HFFc6 (cell line): ENCODE measurements at regions not wholly inside any gene's neighbourhood (a gene's known extent, or its start where the extent isn't known, plus 50 kb on each side); places are given as distances from the start of the nearest gene placed in this dataset.

Source experiments
- DNase-seq: peaks from one replicate; pipeline ENCODE4 v3.0.0-alpha.2; 2018
- H3K27ac Mint-ChIP-seq: 2 replicates; pipeline ENCODE4 v1.8.0; 2020; ENCODE audit warnings: mild to moderate bottlenecking, mixed read lengths
- H3K27me3 Mint-ChIP-seq: 2 replicates; pipeline ENCODE4 v1.8.0; 2021; ENCODE audit warnings: mild to moderate bottlenecking, moderate library complexity, mixed read lengths; ENCODE audit not compliant: insufficient read depth
- H3K36me3 Mint-ChIP-seq: 2 replicates; pipeline ENCODE4 v1.8.0; 2021; ENCODE audit warnings: low read depth, mixed read lengths
- H3K4me1 Mint-ChIP-seq: 2 replicates; pipeline ENCODE4 v1.8.0; 2020; ENCODE audit warnings: low read depth, mixed read lengths
- H3K4me3 Mint-ChIP-seq: 2 replicates; pipeline ENCODE4 v1.8.0; 2020; ENCODE audit warnings: mild to moderate bottlenecking, moderate library complexity, mixed read lengths
- H3K9me3 Mint-ChIP-seq: 2 replicates; pipeline ENCODE4 v1.8.0; 2020; ENCODE audit warnings: mild to moderate bottlenecking, mixed read lengths
- CTCF ChIP-seq: fragments of 200-600 bp; sonication (generic); IDR thresholded peaks from 2 replicates; pipeline ENCODE4 v1.5.0; 2021; ENCODE audit warnings: antibody characterized with exemption, mild to moderate bottlenecking

- DNase-seq: no peak
- Mint-ChIP-seq H3K27me3 (no peaks in the 10 kb centered on the region; the same call in 1 of the 2 replicates), H3K36me3 (no peaks in the 10 kb centered on the region), H3K4me3 (no peak overlapping the region), H3K27ac (no peak overlapping the region), H3K9me3 (no peaks in the 10 kb centered on the region), H3K4me1 (peaks cover 47% of the 10 kb centered on the region)
- no peak for TF ChIP-seq CTCF
Measured at GRCh38 chr2:42914860-42915259, 122.5 kb upstream of the HAAO start.

GRCh38 chr2:42914314-42914713 is 121.9 kb upstream of the HAAO start:
- H3K9me3 Mint-ChIP-seq: no peaks in the 10 kb centered on the region
- H3K27me3 Mint-ChIP-seq: no peaks in the 10 kb centered on the region; the same call in 1 of the 2 replicates
- H3K27ac Mint-ChIP-seq: no peak overlapping the region
- no peak overlapping the region for H3K4me3 Mint-ChIP-seq
- H3K4me1 Mint-ChIP-seq: peaks cover 45% of the 10 kb centered on the region
- H3K36me3 Mint-ChIP-seq: no peaks in the 10 kb centered on the region
- no peak for DNase-seq
- no peak for TF ChIP-seq CTCF

GRCh38 chr2:42913280-42913878 is 121.0 kb upstream of the HAAO start:
- no peak for DNase-seq
- Mint-ChIP-seq H3K36me3 (no peaks in the 10 kb centered on the region), H3K27ac (no peak overlapping the region), H3K9me3 (no peaks in the 10 kb centered on the region), H3K4me1 (peaks cover 44% of the 10 kb centered on the region), H3K4me3 (no peak overlapping the region), H3K27me3 (no peaks in the 10 kb centered on the region; the same call in 1 of the 2 replicates)
- no peak for TF ChIP-seq CTCF

- no peak overlapping the region for H3K4me3 Mint-ChIP-seq
- H3K36me3 Mint-ChIP-seq: no peaks in the 10 kb centered on the region
- no peaks in the 10 kb centered on the region for H3K9me3 Mint-ChIP-seq
- peaks cover 46% of the 10 kb centered on the region for H3K4me1 Mint-ChIP-seq
- no peak for TF ChIP-seq CTCF
- peaks cover 2% of the 10 kb centered on the region; the same call in 1 of the 2 replicates for H3K27me3 Mint-ChIP-seq
- no peak overlapping the region for H3K27ac Mint-ChIP-seq
- no peak for DNase-seq
Measured at GRCh38 chr2:42910645-42911405, 118.4 kb upstream of the HAAO start.

- H3K27ac Mint-ChIP-seq: no peak overlapping the region
- H3K4me1 Mint-ChIP-seq: peaks cover 50% of the 10 kb centered on the region
- TF ChIP-seq CTCF: no peak
- DNase-seq: no peak
- no peaks in the 10 kb centered on the region for H3K36me3 Mint-ChIP-seq
- no peaks in the 10 kb centered on the region for H3K9me3 Mint-ChIP-seq
- peaks cover 2% of the 10 kb centered on the region; the same call in 1 of the 2 replicates for H3K27me3 Mint-ChIP-seq
- H3K4me3 Mint-ChIP-seq: no peak overlapping the region
Measured at GRCh38 chr2:42909966-42910365, 117.6 kb upstream of the HAAO start.
